ENCODE measurements at regions not wholly inside any gene's neighbourhood (a gene's known extent, or its start where the extent isn't known, plus 50 kb on each side); places are given as distances from the start of the nearest gene placed in this dataset.

- TF ChIP-seq CTCF (IDR thresholded peaks at IDR 0.05) = no peak
- no peak for TF ChIP-seq POLR2A (IDR thresholded peaks at IDR 0.05)
These were observed 416.1 kb downstream of the RNF144A start for GRCh38 chr2:7333189-7333765.
